ENCODE measurements at regions not wholly inside any gene's neighbourhood (a gene's known extent, or its start where the extent isn't known, plus 50 kb on each side); places are given as distances from the start of the nearest gene placed in this dataset.

DNA sequence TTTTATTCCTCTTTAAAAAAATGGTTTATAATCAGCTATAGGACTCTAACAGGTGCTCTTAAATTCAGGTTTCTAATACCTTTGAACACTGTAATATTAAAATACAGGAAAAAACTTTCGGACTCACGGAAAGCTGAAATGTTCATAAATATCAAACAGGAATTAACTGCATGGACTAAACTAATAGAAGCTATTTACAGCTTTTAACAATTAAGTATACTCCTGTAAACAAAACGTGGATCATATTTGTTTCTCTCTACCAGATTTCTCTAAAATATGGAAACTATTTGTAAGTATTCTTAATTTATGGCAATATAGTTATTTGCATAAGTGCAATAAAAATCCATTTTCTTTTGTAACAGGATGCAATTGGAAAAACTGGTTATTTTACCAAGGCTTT is 108.9 kb upstream of the RESF1 start:
- H3K9me3 ChIP-seq (ENCODE audit: insufficient read depth in 2 of 2, low read depth in 1 of 2, low read length in 1 of 2) = peaks cover 32 to 49% of the 10 kb centered on the region in 2 experiments
- H3K79me2 ChIP-seq (ENCODE audit: control insufficient read depth in 1 of 2, insufficient read depth in 2 of 2, low read length in 2 of 2) = no peaks in the 10 kb centered on the region
- no peaks in the 10 kb centered on the region for H3K4me1 ChIP-seq (replicated peaks in 1 of 4; ENCODE audit: control insufficient read depth in 3 of 4, insufficient read depth in 4 of 4, low read length in 3 of 4)
- POLR2A ChIA-PET (ENCODE audit: partially characterized antibody) = interaction anchor here (1.2 kb wide), 1 partner anchor 436 kb away, joined by 3 read pairs; no protein-coding TSS in a partner anchor
- H4K91ac ChIP-seq (replicated peaks; ENCODE audit: insufficient read length, low read length) = no peak overlapping the region
- no peak for DNase-seq (ENCODE audit: low read depth in 1 of 2, low spot score in 2 of 2)
- CTCF ChIA-PET (ENCODE audit: partially characterized antibody) = interaction anchor here (0.8 kb wide), 1 partner anchor 12 kb away, joined by 3 read pairs; no protein-coding TSS in a partner anchor
- no peak overlapping the region for H2AK5ac ChIP-seq (ENCODE audit: low read depth, low read length)
- H3K4me2 ChIP-seq (ENCODE audit: insufficient read depth in 1 of 2, low read depth in 2 of 2, low read length in 2 of 2) = no peak overlapping the region
- H3K27me3 ChIP-seq (replicated peaks in 1 of 4; ENCODE audit: control insufficient read depth in 3 of 4, extremely low read depth in 1 of 4, insufficient read depth in 3 of 4, low read length in 3 of 4) = no peaks in the 10 kb centered on the region
- H3K56ac ChIP-seq (replicated peaks; ENCODE audit: insufficient read length, low read depth, low read length) = no peak overlapping the region
- no peak overlapping the region for H2BK5ac ChIP-seq (ENCODE audit: low read depth, low read length)
- no peaks in the 10 kb centered on the region for H3K36me3 ChIP-seq (ENCODE audit: control insufficient read depth in 2 of 4, insufficient read depth in 4 of 4, low read length in 3 of 4)
- H3K23ac ChIP-seq (ENCODE audit: insufficient read length) = no peak overlapping the region
- H4K20me1 ChIP-seq (replicated peaks in 1 of 2; ENCODE audit: control insufficient read depth in 1 of 2, insufficient read depth in 2 of 2, low read length in 2 of 2) = no peaks in the 10 kb centered on the region
- no peak for FAIRE-seq
- no peak overlapping the region for H3K4me3 ChIP-seq (ENCODE audit: extremely low read depth in 1 of 4, insufficient read depth in 2 of 4, low read depth in 3 of 4, low read length in 4 of 4)
- no peak overlapping the region for H3K9ac ChIP-seq (replicated peaks in 1 of 4; ENCODE audit: extremely low read depth in 1 of 4, low read depth in 3 of 4, low read length in 3 of 4)
- no peak overlapping the region for H3K4ac ChIP-seq (replicated peaks; ENCODE audit: insufficient read length, low read depth, low read length)
- H3K23me2 ChIP-seq (ENCODE audit: low read depth, low read length) = no peaks in the 10 kb centered on the region
- H4K5ac ChIP-seq (ENCODE audit: insufficient read length, low read depth, low read length) = no peak overlapping the region
- no peak overlapping the region for H3K27ac ChIP-seq (ENCODE audit: low read depth, low read length)
- no peak overlapping the region for H2BK12ac ChIP-seq (ENCODE audit: low read depth, low read length)
- H2BK120ac ChIP-seq (replicated peaks; ENCODE audit: low read depth, low read length) = no peak overlapping the region
- no peak overlapping the region for H4K8ac ChIP-seq (ENCODE audit: extremely low read depth, insufficient read depth, low read length)
- H2BK15ac ChIP-seq (ENCODE audit: low read length) = no peak overlapping the region
- no peak overlapping the region for H3K14ac ChIP-seq (ENCODE audit: insufficient read length)
- H3K18ac ChIP-seq (ENCODE audit: extremely low read depth, low read length) = no peak overlapping the region
- H3K79me1 ChIP-seq (ENCODE audit: low read depth, low read length) = no peaks in the 10 kb centered on the region
- no peak overlapping the region for H2BK20ac ChIP-seq (ENCODE audit: low read length)
- 59% methylated on average over 3 of the region's 3 CpGs; no CpG with 5 or more reads in 1 of the 2 experiments for WGBS, 2 experiments (ENCODE audit: extremely low coverage in 1 of 2, insufficient coverage in 1 of 2, insufficient read length in 1 of 2, insufficient replicate concordance in 2 of 2, low coverage in 1 of 2, low lambda C conversion rate in 2 of 2, missing lambda C conversion rate in 1 of 2)
- H2AFZ ChIP-seq (ENCODE audit: low read length) = no peak overlapping the region
- no peak for TF ChIP-seq RXRA (IDR thresholded peaks at IDR 0.05; ENCODE audit: insufficient read depth, low read depth, low read length)

All from H1 (cell line).